Prostate gland (tissue), 2 donors: ENCODE measurements at regions not wholly inside any gene's neighbourhood (a gene's known extent, or its start where the extent isn't known, plus 50 kb on each side); places are given as distances from the start of the nearest gene placed in this dataset.

Experiments
- DNase-seq: peaks from one replicate; pipeline ENCODE4 v3.0.0-alpha.2; 2019; ENCODE audit warnings: low spot score
- H3K27ac ChIP-seq, 2 donors: fragments of 200-600 bp; sonication (generic); 2 replicates each; pipeline ENCODE4 v1.5.1; 2017 to 2019
- H3K27me3 ChIP-seq: fragments of 200-600 bp; sonication (generic); replicated peaks from 2 replicates; pipeline ENCODE4 v1.5.1; 2019; ENCODE audit not compliant: insufficient read depth
- H3K36me3 ChIP-seq, 2 donors: fragments of 200-600 bp; sonication (generic); 1 replicate in 1 of 2; 2 replicates in 1 of 2; pipeline versions ENCODE4 v1.5.1 to v1.8.1; 2017 to 2019
- H3K4me1 ChIP-seq: fragments of 200-600 bp; sonication (generic); replicated peaks from 2 replicates; pipeline ENCODE4 v1.5.1; 2019
- H3K4me3 ChIP-seq, 2 donors: fragments of 200-600 bp; sonication (generic); 2 replicates each; pipeline ENCODE4 v1.5.1; 2017 to 2019
- H3K9me3 ChIP-seq: fragments of 200-600 bp; sonication (generic); 2 replicates; pipeline ENCODE4 v1.5.1; 2017
- CTCF ChIP-seq, 4 experiments: fragments of 200-600 bp in 2 of 4; fragments of 450-650 bp in 2 of 4; sonication (generic) in 2 of 4; IDR thresholded peaks; 1 replicate in 3 of 4; 2 replicates in 1 of 4; pipeline ENCODE4 v1.5.1; 2016 to 2019; ENCODE audit warnings: antibody characterized with exemption in 4 of 4, mild to moderate bottlenecking in 2 of 4, moderate library complexity in 2 of 4
- POLR2A ChIP-seq: fragments of 450-650 bp; IDR thresholded peaks from one replicate; pipeline ENCODE4 v1.6.1; 2016; ENCODE audit warnings: antibody characterized with exemption, mild to moderate bottlenecking
- POLR2AphosphoS5 ChIP-seq: sonication (generic); formaldehyde crosslinking; IDR thresholded peaks from one replicate; pipeline ENCODE4 v1.6.1; 2017; ENCODE audit warnings: antibody characterized with exemption
- WGBS: methylation state at CpG from one replicate; pipeline ENCODE4 v1.1.5; 2018; 5-methylcytosine and 5-hydroxymethylcytosine counted together
- intact Hi-C: fragments of 100-400 bp; cut with DNase I; formaldehyde crosslinking; loops from one replicate; pipeline ENCODE4 v1.14.2; 2022

- no peak overlapping the region for H3K4me3 ChIP-seq
- H3K36me3 ChIP-seq = no peaks in the 10 kb centered on the region
- peaks cover 17% of the 10 kb centered on the region for H3K4me1 ChIP-seq
- no peak for DNase-seq
- TF ChIP-seq POLR2AphosphoS5 (no peak), CTCF (IDR thresholded peaks at IDR 0.05) (no peak), POLR2A (no peak)
- no peaks in the 10 kb centered on the region for H3K9me3 ChIP-seq
- H3K27me3 ChIP-seq = no peaks in the 10 kb centered on the region
- 85% methylated on average over 12 of the region's 12 CpGs for WGBS
- H3K27ac ChIP-seq = no peak overlapping the region
- intact Hi-C loops = loop anchor here (10.0 kb wide), 1 partner anchor 104 kb away; the partner anchor contains the start of gene RYBP
Measured at GRCh38 chr3:72340476-72341379, 507.5 kb downstream of the SHQ1 start.

- intact Hi-C loops = loop anchor here (10.0 kb wide), 1 partner anchor 105 kb away; the partner anchor contains the start of gene RYBP
- no peak for TF ChIP-seq POLR2AphosphoS5
- TF ChIP-seq CTCF (IDR thresholded peaks at IDR 0.05) = no peak
- no peak for TF ChIP-seq POLR2A
- H3K9me3 ChIP-seq = no peaks in the 10 kb centered on the region
- DNase-seq = no peak
- H3K27ac ChIP-seq = no peak overlapping the region
- no peaks in the 10 kb centered on the region for H3K36me3 ChIP-seq
- H3K4me1 ChIP-seq = peaks cover 17% of the 10 kb centered on the region
- no peak overlapping the region for H3K4me3 ChIP-seq
- no peaks in the 10 kb centered on the region for H3K27me3 ChIP-seq
- WGBS = 77% methylated on average over 9 of the region's 9 CpGs
Measured at GRCh38 chr3:72340056-72340455, 508.2 kb downstream of the SHQ1 start.

GRCh38 chr3:72339670-72340030, 508.6 kb downstream of the SHQ1 start:
- Histone ChIP-seq H3K9me3 (no peaks in the 10 kb centered on the region), H3K4me1 (peaks cover 17% of the 10 kb centered on the region), H3K27me3 (no peaks in the 10 kb centered on the region), H3K4me3 (no peak overlapping the region), H3K27ac (peak overlapping the region; percentile 8 to 53), H3K36me3 (no peaks in the 10 kb centered on the region)
- DNase-seq = no peak
- WGBS = 39% methylated on average over 4 of the region's 4 CpGs
- TF ChIP-seq POLR2A (no peak), POLR2AphosphoS5 (no peak), CTCF (IDR thresholded peaks at IDR 0.05) (no peak)
- intact Hi-C loops = loop anchor here (10.0 kb wide), 1 partner anchor 105 kb away; the partner anchor contains the start of gene RYBP

- Histone ChIP-seq H3K9me3 (no peaks in the 10 kb centered on the region), H3K4me1 (peaks cover 17% of the 10 kb centered on the region), H3K4me3 (no peak overlapping the region), H3K27ac (peak overlapping the region; percentile 25 to 53), H3K36me3 (no peaks in the 10 kb centered on the region), H3K27me3 (no peaks in the 10 kb centered on the region)
- intact Hi-C loops = no loop called here
- DNase-seq = no peak
- TF ChIP-seq POLR2A (no peak), POLR2AphosphoS5 (no peak), CTCF (IDR thresholded peaks at IDR 0.05) (no peak)
- 50% methylated on average over 11 of the region's 11 CpGs for WGBS
Measured at GRCh38 chr3:72338942-72339669, 509.1 kb downstream of the SHQ1 start.
